ENCODE measurements at regions not wholly inside any gene's neighbourhood (a gene's known extent, or its start where the extent isn't known, plus 50 kb on each side); places are given as distances from the start of the nearest gene placed in this dataset.

GRCh38 chr3:180092889-180093288, 56.2 kb upstream of the PEX5L start:
- Histone ChIP-seq H3K4me1 (ENCODE audit: control insufficient read depth in 2 of 2, insufficient read depth in 1 of 2, low read depth in 1 of 2, low read length in 2 of 2) (no peaks in the 10 kb centered on the region), H3K4me3 (ENCODE audit: low read length in 2 of 2) (no peak overlapping the region), H3K9me3 (replicated peaks in 1 of 2; ENCODE audit: control insufficient read depth in 2 of 2, insufficient read depth in 1 of 2, low read depth in 1 of 2, low read length in 2 of 2) (peaks cover 0 to 2% of the 10 kb centered on the region in 2 donors), H3K18ac (ENCODE audit: low read length) (no peak overlapping the region), H2AK5ac (ENCODE audit: low read depth, low read length) (no peak overlapping the region), H3K36me3 (replicated peaks in 1 of 2; ENCODE audit: control insufficient read depth in 2 of 2, insufficient read depth in 2 of 2, low read length in 2 of 2) (no peaks in the 10 kb centered on the region), H2BK5ac (ENCODE audit: low read length) (no peak overlapping the region), H3K27me3 (ENCODE audit: control insufficient read depth in 3 of 3, insufficient read depth in 3 of 3, low read depth in 1 of 3, low read length in 3 of 3) (no peaks in the 10 kb centered on the region), H3K4ac (ENCODE audit: low read length) (no peak overlapping the region), H2BK15ac (ENCODE audit: low read length) (no peak overlapping the region), H4K91ac (ENCODE audit: low read depth, low read length, poor library complexity) (no peak overlapping the region), H4K8ac (ENCODE audit: low read depth, low read length) (no peak overlapping the region), H3K9ac (ENCODE audit: low read depth, low read length, poor library complexity) (no peak overlapping the region), H3K79me1 (ENCODE audit: low read depth, low read length) (no peaks in the 10 kb centered on the region), H2BK120ac (ENCODE audit: low read depth, low read length) (no peak overlapping the region), H2AFZ (ENCODE audit: low read length) (no peak overlapping the region), H3K14ac (ENCODE audit: low read length) (no peak overlapping the region), H3K23ac (ENCODE audit: low read depth, low read length, poor library complexity) (no peak overlapping the region), H3K4me2 (ENCODE audit: insufficient read depth, low read length, poor library complexity, severe bottlenecking) (no peak overlapping the region), H3K27ac (replicated peaks; ENCODE audit: low read length) (no peak overlapping the region), H2BK12ac (ENCODE audit: low read length) (no peak overlapping the region)
- DNase-seq (ENCODE audit: low spot score) = no peak
- no CpG with 5 or more reads among the region's 2 CpGs for WGBS, 2 donors (ENCODE audit: extremely low coverage in 2 of 2, insufficient read length in 2 of 2, insufficient replicate concordance in 1 of 2)

DNA sequence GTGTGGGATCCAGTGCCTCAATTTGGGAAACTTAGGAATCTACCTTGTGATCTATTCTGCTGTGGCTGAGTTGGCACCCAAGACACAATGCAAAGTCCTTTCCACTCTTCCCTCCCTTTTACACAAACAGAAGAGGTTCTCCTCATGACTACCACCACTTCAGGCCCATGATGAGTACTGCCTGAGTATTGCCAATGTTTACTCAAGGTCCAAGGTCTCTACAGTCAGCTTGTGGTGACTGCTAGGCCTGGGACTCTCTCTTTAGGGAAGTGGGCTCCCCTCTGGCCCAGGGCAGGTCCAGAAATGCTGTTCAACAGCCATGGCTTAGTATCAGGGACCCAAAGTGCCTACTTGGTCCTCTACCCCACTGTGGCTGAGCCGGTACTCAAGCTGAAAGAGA, 56.8 kb upstream of the PEX5L start:
- no peak overlapping the region for H2BK5ac ChIP-seq (ENCODE audit: low read length)
- no peak overlapping the region for H3K4me2 ChIP-seq (ENCODE audit: insufficient read depth, low read length, poor library complexity, severe bottlenecking)
- no peak for DNase-seq (ENCODE audit: low spot score)
- H3K14ac ChIP-seq (ENCODE audit: low read length) = no peak overlapping the region
- H3K4ac ChIP-seq (ENCODE audit: low read length) = no peak overlapping the region
- no peaks in the 10 kb centered on the region for H3K79me1 ChIP-seq (ENCODE audit: low read depth, low read length)
- WGBS, 2 donors (ENCODE audit: extremely low coverage in 2 of 2, insufficient read length in 2 of 2, insufficient replicate concordance in 1 of 2) = no CpG with 5 or more reads among the region's 1 CpG
- no peak overlapping the region for H3K27ac ChIP-seq (replicated peaks; ENCODE audit: low read length)
- no peak overlapping the region for H3K18ac ChIP-seq (ENCODE audit: low read length)
- no peak overlapping the region for H2BK120ac ChIP-seq (ENCODE audit: low read depth, low read length)
- no peak overlapping the region for H3K4me3 ChIP-seq (ENCODE audit: low read length in 2 of 2)
- H3K9me3 ChIP-seq (replicated peaks in 1 of 2; ENCODE audit: control insufficient read depth in 2 of 2, insufficient read depth in 1 of 2, low read depth in 1 of 2, low read length in 2 of 2) = peaks cover 0 to 2% of the 10 kb centered on the region in 2 donors
- H2AFZ ChIP-seq (ENCODE audit: low read length) = no peak overlapping the region
- H3K36me3 ChIP-seq (replicated peaks in 1 of 2; ENCODE audit: control insufficient read depth in 2 of 2, insufficient read depth in 2 of 2, low read length in 2 of 2) = no peaks in the 10 kb centered on the region
- no peak overlapping the region for H2BK15ac ChIP-seq (ENCODE audit: low read length)
- H3K4me1 ChIP-seq (ENCODE audit: control insufficient read depth in 2 of 2, insufficient read depth in 1 of 2, low read depth in 1 of 2, low read length in 2 of 2) = no peaks in the 10 kb centered on the region
- H4K8ac ChIP-seq (ENCODE audit: low read depth, low read length) = no peak overlapping the region
- no peak overlapping the region for H3K9ac ChIP-seq (ENCODE audit: low read depth, low read length, poor library complexity)
- H3K23ac ChIP-seq (ENCODE audit: low read depth, low read length, poor library complexity) = no peak overlapping the region
- H3K27me3 ChIP-seq (ENCODE audit: control insufficient read depth in 3 of 3, insufficient read depth in 3 of 3, low read depth in 1 of 3, low read length in 3 of 3) = no peaks in the 10 kb centered on the region
- no peak overlapping the region for H2AK5ac ChIP-seq (ENCODE audit: low read depth, low read length)
- no peak overlapping the region for H2BK12ac ChIP-seq (ENCODE audit: low read length)
- H4K91ac ChIP-seq (ENCODE audit: low read depth, low read length, poor library complexity) = peak overlapping the region; percentile 72

GRCh38 chr3:180097626-180098025, 60.9 kb upstream of the PEX5L start:
- Histone ChIP-seq H3K9ac (ENCODE audit: low read depth, low read length, poor library complexity) (no peak overlapping the region), H3K4ac (ENCODE audit: low read length) (no peak overlapping the region), H4K91ac (ENCODE audit: low read depth, low read length, poor library complexity) (no peak overlapping the region), H3K27me3 (ENCODE audit: control insufficient read depth in 3 of 3, insufficient read depth in 3 of 3, low read depth in 1 of 3, low read length in 3 of 3) (no peaks in the 10 kb centered on the region), H2AFZ (ENCODE audit: low read length) (no peak overlapping the region), H3K23ac (ENCODE audit: low read depth, low read length, poor library complexity) (no peak overlapping the region), H4K8ac (ENCODE audit: low read depth, low read length) (no peak overlapping the region), H3K18ac (ENCODE audit: low read length) (no peak overlapping the region), H2BK120ac (ENCODE audit: low read depth, low read length) (no peak overlapping the region), H3K9me3 (replicated peaks in 1 of 2; ENCODE audit: control insufficient read depth in 2 of 2, insufficient read depth in 1 of 2, low read depth in 1 of 2, low read length in 2 of 2) (peaks cover 0 to 2% of the 10 kb centered on the region in 2 donors), H3K36me3 (replicated peaks in 1 of 2; ENCODE audit: control insufficient read depth in 2 of 2, insufficient read depth in 2 of 2, low read length in 2 of 2) (no peaks in the 10 kb centered on the region), H2BK12ac (ENCODE audit: low read length) (no peak overlapping the region), H2AK5ac (ENCODE audit: low read depth, low read length) (no peak overlapping the region), H3K4me3 (ENCODE audit: low read length in 2 of 2) (no peak overlapping the region), H3K27ac (replicated peaks; ENCODE audit: low read length) (no peak overlapping the region), H3K79me1 (ENCODE audit: low read depth, low read length) (no peaks in the 10 kb centered on the region), H3K14ac (ENCODE audit: low read length) (no peak overlapping the region), H3K4me2 (ENCODE audit: insufficient read depth, low read length, poor library complexity, severe bottlenecking) (no peak overlapping the region), H2BK5ac (ENCODE audit: low read length) (no peak overlapping the region), H3K4me1 (ENCODE audit: control insufficient read depth in 2 of 2, insufficient read depth in 1 of 2, low read depth in 1 of 2, low read length in 2 of 2) (peaks cover 0 to 7% of the 10 kb centered on the region in 2 donors), H2BK15ac (ENCODE audit: low read length) (no peak overlapping the region)
- WGBS, 2 donors (ENCODE audit: extremely low coverage in 2 of 2, insufficient read length in 2 of 2, insufficient replicate concordance in 1 of 2) = no CpG with 5 or more reads among the region's 1 CpG
- no peak for DNase-seq (ENCODE audit: low spot score)

GRCh38 chr3:180102134-180102533, 65.4 kb upstream of the PEX5L start:
- WGBS, 2 donors (ENCODE audit: extremely low coverage in 2 of 2, insufficient read length in 2 of 2, insufficient replicate concordance in 1 of 2) = no CpG with 5 or more reads among the region's 11 CpGs
- Histone ChIP-seq H3K27ac (replicated peaks; ENCODE audit: low read length) (no peak overlapping the region), H2BK120ac (ENCODE audit: low read depth, low read length) (no peak overlapping the region), H2AK5ac (ENCODE audit: low read depth, low read length) (no peak overlapping the region), H3K9ac (ENCODE audit: low read depth, low read length, poor library complexity) (no peak overlapping the region), H3K23ac (ENCODE audit: low read depth, low read length, poor library complexity) (no peak overlapping the region), H3K79me1 (ENCODE audit: low read depth, low read length) (no peaks in the 10 kb centered on the region), H2BK15ac (ENCODE audit: low read length) (no peak overlapping the region), H2AFZ (ENCODE audit: low read length) (no peak overlapping the region), H3K4me3 (ENCODE audit: low read length in 2 of 2) (no peak overlapping the region), H3K4me2 (ENCODE audit: insufficient read depth, low read length, poor library complexity, severe bottlenecking) (no peak overlapping the region), H2BK5ac (ENCODE audit: low read length) (no peak overlapping the region), H3K14ac (ENCODE audit: low read length) (no peak overlapping the region), H2BK12ac (ENCODE audit: low read length) (no peak overlapping the region), H3K36me3 (replicated peaks in 1 of 2; ENCODE audit: control insufficient read depth in 2 of 2, insufficient read depth in 2 of 2, low read length in 2 of 2) (no peaks in the 10 kb centered on the region), H4K8ac (ENCODE audit: low read depth, low read length) (no peak overlapping the region), H3K18ac (ENCODE audit: low read length) (peak overlapping the region; percentile 23), H3K4ac (ENCODE audit: low read length) (no peak overlapping the region), H3K9me3 (replicated peaks in 1 of 2; ENCODE audit: control insufficient read depth in 2 of 2, insufficient read depth in 1 of 2, low read depth in 1 of 2, low read length in 2 of 2) (no peaks in the 10 kb centered on the region), H3K27me3 (ENCODE audit: control insufficient read depth in 3 of 3, insufficient read depth in 3 of 3, low read depth in 1 of 3, low read length in 3 of 3) (no peaks in the 10 kb centered on the region), H3K4me1 (ENCODE audit: control insufficient read depth in 2 of 2, insufficient read depth in 1 of 2, low read depth in 1 of 2, low read length in 2 of 2) (peaks cover 0 to 7% of the 10 kb centered on the region in 2 donors), H4K91ac (ENCODE audit: low read depth, low read length, poor library complexity) (no peak overlapping the region)
- peak; percentile 32 for DNase-seq (ENCODE audit: low spot score)
